Stimulated activated CD4-positive, alpha-beta T cell treated with anti-CD3 and anti-CD28 coated beads, Interleukin-2, amount 100 ng/mL, for 48 hours (primary cell): ENCODE measurements at regions not wholly inside any gene's neighbourhood (a gene's known extent, or its start where the extent isn't known, plus 50 kb on each side); places are given as distances from the start of the nearest gene placed in this dataset.

Experiments
- DNase-seq, 2 donors: peaks; one replicate each; pipeline ENCODE4 v3.0.0-alpha.2; 2020

DNA sequence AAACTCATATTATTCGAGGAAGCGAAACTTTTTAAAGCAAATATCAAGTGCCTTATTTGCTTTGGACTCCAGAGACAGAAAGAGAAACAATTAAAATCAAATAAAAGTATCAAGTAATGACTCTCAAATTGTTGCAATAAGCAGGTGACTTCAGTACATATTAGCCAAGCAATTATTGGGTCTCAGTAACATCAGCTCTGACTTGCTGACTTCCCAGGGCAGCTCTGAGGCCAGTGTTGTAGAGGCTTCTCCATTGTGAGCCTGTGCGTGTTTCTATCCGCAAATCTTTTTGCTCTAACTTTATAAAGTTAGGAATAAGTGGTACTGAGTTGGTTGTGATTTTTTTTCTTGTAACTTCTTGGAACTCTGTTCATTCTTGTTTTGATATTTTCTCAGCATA is 186.8 kb upstream of the PRLR start:
- DNase-seq: no peak

DNA sequence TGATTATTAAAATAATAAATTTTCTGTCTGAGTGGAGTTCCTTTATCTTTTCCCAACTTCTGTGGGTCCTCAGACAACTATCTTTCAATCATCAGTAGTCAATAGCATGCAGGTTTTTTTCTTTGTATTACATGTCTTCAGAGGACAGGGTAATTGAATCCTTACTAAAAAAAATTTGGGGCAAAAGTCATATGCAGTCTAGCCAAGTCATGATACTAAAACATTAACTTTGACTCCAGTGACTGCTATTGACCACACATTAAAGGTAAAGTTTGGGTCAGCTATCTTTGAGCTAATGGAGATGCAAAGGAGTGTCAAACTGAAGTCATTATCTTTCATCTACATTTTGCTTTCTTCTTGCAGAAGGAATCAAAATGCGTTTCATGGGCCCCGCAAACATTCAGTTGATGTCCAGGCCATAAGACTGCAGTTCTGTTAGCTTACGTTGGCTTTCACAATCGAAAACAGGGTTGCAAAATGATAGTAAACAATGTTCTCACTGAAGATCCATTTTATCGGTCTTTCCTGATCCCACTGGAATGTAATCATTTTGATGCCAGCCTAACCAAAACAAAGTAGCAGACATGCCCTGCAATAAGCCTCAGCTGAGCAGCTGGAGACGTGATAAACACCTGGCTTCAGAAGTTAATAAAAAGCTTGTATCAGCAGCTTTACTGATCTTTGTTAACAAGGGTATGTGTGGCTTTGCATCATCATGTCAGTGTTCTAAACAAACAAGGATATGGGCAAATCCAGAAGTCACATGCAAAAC is 186.1 kb upstream of the PRLR start:
- no peak for DNase-seq

DNA sequence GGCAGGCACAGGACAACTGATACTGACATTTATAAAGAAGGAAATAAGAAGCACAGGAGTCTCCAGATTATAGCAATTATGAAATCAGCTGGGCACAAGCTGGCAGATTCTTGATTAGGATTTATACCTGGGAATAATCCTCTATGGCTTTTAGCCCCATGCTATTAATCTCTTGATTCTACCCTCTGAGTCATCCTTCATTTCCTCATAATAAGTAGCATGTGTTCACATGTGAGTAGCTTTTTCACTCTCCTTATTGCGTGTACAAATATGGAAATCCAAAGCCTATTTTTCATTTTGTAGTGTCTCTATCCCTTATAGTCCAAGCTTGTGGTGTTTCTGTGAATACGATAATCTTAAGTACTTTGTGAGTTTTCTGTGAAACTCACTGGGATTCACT is 185.0 kb upstream of the PRLR start:
- no peak for DNase-seq

DNA sequence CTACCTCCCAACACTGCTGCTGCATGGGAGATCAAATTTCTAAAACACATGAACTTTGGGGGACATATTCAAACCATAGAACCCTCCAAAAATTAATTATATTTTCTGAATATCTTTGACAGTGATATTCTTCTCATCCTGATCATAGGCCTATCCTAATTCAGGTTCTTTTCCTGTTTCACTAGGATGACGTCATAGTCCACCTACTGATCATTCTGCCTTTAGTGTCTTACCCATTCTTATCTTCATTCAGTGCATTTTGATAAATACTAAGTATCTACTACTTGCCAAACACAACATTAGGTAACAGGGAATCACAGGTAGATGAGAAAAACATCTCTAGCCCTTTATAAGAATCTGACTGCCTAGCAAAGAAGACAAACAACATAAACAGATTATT is 179.1 kb upstream of the PRLR start:
- DNase-seq: no peak

DNA sequence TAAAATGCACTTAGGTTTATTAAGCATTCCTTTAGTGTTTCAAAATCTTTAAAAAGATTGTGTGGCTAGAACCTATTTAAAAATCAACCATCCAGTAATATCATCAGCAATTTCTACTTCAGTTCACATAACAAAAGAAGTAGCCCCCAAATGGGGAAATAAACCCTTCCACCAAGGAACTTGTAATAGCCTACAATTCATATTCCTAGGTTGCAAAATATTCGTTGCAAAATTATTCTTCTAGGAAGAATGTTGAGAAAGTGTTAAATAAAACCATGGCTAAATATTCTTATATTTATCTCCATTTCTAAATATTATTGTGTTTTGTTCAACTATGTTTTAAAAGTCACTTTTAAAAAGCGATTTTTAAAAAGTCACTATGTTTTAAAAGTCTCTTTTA is 177.9 kb upstream of the PRLR start:
- DNase-seq: no peak

DNA sequence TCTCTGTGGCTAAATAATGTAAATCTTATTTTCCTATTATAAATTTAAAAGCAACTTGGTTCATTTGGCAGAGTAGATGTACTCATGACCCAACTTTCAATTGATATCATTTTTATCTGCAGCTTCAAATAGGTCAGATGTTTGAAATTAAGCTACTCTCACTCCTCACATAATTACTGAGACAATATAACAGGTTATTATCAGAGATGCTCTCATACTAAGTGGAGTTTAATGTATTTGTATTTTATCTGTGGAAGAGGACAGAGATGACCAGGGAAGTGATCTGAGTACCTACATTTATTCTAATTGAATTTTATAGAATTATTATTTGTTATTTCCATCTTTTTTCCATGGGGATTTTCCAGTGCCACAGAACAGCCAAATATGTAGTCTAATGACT is 177.4 kb upstream of the PRLR start:
- no peak for DNase-seq

DNA sequence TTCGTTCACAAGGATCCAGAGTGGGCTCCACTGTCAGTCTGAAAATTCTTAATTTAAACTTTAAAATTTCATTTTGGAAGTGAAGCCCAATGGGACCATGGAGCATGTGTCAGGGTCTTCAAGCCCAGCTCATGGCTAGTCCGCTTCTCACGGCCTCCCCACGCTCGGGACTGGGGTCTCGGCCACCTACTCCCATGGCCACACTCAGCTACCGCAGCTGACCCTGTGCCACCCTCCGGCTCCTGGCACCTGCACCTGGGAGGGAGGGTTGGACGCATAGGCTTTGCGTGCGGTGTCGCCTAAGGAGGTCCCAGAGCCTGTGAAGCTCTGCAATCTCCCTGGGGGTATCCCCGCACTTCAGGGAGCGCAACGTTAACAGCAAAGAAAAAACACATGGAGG is 175.7 kb upstream of the PRLR start:
- no peak for DNase-seq

DNA sequence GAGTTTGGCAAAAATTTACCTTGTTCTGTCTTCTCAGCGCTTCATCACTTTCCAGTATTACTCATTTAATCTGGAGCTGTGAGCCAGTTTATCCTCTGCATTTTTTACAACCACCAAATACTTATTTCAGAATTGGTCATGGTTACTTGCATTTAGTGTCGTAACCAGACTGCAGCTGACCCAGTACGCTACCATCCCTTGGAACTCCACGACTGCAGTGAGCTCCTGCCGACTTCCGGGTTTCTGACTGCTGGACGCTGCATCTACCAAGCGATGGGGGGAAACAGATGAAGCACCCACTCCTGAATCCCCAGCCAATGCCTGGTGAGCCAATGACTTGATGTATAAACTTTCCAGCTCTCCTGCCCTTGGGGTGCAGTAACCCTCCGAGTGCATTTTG is 174.4 kb upstream of the PRLR start:
- no peak for DNase-seq

DNA sequence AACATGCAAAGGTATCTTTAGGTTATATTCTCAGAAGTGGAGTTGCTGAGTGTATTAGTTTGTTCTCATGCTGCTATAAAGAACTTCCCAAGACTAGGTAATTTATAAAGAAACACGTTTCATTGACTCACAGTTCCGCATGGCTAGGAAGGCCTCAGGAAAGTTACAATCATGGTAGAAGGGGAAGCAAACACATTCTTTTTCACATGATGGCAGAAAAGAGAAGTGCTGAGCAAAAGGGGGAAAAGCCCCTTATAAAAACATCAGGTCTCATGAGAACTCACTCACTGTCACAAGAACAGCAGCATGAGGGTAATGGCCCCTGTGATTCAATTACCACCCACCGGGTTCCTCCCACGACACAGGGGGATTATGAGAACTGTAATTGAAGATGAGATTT is 163.6 kb upstream of the PRLR start:
- no peak for DNase-seq

DNA sequence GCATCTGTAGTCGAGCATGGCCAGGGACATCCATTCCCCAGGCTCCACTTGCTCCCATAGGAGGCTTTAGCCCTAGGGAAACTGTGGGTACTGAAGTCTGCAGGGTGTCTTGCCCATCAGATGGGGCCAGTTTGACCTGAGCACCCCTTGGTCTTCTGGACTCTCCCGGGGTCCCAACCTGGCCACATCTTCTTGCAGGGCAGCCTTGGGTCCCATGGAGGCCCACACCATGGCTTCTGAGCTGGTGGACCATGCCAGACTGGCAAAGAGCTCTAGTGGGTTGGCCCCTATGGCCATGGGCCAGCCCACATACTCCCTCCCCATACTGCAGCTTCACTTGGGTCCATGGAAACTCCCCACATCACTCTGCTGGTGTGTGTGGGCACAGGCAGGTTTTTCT is 154.4 kb upstream of the PRLR start:
- DNase-seq: no peak

DNA sequence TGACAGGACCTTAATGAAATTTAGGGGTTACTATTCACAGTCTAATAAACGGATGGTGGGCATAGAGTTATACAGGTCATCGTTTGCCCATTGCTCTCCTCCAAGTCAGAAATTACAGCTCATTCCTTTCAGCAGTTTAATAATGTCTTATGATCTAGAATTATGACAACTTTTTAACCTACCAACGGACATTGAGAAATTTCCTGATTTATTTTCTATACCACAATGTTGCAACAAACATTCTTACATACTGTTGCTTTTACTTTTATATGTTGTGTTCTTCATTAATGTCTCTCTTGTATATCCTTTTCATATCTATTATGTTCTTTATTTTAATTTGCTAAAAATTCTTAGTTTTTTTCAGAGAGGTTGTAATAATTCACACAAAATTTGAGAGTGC is 152.8 kb upstream of the PRLR start:
- DNase-seq: no peak

DNA sequence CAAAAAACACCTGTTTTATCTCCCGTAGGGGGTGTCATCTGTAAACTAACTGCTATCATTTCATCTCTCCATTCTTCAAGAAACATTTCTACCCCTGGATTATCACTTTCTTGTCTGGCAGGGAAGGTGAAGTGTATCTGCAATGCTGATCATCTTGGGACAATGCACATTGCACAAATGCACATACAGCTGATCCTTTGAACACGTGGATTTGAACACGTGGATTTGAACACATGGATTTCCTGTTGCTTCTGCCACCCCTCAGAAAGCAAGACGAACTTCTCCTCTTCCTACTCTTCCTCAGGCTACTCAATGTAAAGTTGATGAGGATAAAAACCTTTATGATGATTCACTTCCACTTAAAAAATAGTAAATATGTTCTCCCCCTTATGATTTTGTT is 147.4 kb upstream of the PRLR start:
- DNase-seq: no peak

DNA sequence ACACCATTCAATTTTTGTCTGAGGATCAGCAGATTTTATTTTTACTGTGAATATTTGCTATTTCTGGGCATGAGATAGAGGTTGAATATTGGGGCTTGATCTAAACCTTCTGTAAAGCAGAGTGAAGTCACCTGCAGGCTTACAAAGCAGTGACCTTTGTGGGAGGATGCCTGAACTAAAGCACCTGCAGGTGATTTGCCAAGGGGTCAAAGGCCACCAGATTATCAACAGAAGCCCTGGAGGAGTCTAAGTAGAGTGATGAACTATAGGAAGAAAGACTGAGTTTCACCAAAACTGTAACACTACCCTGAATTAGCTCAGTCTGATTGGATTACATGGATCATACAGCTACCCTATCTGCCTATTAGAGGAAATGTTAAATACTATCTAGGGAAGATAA is 144.3 kb upstream of the PRLR start:
- DNase-seq: no peak

DNA sequence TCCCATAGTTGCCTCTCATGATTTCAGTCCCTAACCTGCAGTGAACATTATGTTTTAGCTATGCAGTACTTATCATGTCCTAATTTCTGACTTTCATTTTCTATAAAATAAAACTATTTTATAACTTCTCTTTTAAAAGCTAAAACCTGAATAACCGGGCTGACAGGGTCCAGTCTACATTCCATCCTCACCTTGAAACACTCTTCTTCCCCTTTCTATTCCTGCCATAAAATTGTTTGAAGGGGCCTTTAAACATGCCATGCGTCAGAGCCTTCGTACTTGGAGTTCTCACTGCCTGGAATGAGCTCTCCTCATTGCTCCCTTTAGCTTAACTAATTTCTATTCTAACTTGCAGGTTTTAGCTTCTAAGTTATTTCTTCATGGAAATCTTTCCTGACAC is 143.0 kb upstream of the PRLR start:
- no peak for DNase-seq

DNA sequence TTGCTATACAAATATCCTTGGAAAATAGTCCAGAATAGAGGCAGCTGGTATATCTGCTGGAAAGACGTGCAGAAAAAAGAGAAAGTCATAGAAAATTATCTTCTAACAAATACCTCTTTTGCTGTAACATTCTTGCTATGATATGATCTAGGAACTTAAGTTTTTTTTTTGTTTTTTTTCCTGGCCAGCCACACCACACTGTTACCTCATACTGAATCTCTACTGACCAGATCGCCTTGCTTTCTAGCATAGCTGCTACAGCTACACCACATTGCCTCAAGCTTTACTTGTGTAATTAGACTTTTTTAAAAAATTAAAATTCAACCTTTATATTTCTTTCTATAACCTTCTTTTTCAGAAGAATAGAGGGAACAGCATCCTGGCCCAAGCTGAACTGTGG is 142.2 kb upstream of the PRLR start:
- DNase-seq: no peak

DNA sequence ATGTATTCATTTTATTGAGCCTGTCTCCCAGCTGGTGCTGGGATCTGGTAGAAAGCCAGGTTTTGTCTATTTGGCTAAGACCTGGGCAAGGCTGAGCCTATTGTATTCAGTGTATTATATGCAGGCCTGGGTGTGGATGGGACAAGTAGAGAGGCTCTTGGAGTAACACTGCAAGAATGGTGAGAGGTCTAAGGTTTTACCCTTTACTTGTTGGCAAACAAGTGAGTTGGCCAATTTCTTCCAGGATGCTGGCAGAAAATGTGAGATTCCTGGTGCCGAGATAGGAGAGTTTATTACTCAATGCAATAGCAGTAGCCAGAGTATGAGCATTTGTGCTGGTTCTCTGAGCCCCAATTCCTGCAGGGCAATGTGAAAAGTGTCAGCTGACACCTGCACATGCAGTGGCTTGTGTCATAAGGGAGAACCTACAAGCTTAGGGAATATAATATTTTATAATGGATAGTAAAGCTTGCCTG is 141.7 kb upstream of the PRLR start:
- no peak for DNase-seq

DNA sequence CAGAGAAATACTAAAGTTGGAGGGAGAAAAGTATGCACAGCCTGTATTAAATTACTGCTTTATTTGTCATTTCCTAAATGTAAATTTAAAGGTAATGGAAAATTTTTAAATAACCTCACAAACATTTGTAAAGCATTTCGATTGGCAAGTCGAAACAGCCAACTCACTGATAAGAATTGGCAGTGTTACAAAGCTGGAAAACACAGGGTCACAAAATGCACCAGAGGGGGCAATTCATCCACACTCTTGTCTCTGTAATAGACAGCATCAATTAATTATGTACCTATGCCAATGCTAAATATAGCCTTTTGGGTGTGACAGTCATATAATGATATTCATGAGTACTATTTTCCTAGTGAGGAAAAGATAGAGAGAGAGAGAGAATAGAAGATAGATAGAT is 140.6 kb upstream of the PRLR start:
- no peak for DNase-seq

DNA sequence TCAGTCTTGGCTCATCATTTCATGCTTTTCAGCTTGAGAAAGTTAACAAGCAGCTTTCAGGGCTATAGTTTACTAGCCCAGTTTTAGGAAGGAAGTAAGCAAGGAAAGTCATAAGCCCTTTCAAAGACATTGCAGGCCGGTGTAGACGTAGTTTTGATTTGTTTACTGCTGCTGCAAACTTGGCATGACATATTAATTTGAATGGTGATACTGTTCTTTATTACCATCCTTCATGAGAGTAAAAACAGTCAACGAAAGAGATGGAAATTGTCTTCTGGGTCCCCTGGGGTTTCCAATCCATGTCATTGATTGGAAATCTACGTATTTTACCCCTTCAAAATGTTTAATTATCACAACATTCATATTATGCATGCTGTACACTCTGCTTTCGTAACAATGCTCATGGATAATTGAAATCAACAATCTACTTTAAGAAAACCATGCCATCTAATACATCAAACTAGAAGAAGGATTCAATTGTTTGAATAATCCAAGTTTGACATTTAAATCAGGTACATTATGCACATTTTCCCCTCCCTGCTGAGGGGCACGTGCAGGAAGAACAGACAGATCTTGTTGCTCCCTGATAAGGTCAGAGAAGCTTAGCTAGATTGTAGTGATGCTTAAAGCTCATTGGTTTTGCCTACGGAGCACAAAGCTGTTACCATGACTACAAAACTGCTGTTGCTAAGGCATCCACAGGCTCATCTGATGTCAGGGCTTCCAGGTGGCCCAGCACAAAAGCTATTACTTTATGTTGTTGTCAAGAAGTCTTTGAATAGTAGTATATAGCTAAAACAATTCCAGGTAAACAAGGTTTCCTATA is 139.9 kb upstream of the PRLR start:
- no peak for DNase-seq

DNA sequence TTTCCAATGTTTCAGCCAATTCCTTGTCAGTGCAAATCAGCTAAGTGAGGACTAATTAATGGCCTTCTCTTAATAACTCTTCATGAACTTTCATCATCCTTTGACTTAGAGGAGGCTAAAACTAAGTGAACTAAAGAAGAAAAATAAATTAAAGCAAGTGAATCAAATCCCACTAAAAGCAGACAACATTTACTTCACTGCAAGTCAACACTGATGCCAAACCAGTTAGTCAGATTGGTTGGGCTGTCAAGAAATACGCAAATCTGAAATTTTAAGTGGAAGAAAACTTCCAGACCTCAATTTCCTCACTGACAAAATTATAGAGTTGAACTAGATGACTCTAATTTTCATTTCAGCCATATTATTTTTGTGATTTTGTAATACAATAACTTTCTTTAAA is 137.2 kb upstream of the PRLR start:
- no peak for DNase-seq

DNA sequence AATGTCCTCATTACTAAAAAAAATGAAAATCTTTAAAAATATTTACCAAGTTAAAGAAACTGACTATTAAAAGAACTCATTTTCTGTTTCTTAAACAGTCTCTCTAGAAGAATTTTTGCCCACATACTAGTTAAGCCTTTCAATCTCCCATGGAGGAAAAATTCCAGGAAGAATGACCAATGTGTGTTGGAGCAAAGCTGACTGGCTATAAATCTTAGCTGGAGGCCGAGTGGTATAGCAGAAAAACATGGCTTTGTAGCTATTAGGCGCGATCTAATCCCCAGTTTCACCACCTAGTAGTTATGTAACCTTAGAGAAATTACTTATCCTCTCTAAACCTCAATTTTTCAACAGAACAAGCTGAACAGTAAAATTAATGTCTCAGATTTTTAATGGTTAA is 135.5 kb upstream of the PRLR start:
- no peak for DNase-seq

DNA sequence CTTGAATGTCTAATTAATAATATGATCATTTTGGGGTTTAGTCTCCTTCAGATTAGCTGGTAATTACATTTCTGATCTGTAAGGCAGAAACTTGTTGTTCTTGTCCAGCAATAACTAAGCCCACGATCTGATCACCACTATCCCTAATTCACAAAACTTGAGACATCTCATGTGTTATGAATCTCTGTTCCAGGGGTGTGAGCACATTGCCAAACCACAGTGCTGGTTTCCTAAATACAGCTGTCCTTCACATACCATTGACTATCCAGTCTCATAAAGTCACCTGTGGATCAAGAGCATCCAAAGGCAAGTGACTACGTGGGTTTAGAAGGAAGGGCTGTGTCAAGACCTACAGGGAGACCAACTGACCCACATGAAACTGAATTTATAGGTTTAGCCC is 134.1 kb upstream of the PRLR start:
- DNase-seq: no peak

DNA sequence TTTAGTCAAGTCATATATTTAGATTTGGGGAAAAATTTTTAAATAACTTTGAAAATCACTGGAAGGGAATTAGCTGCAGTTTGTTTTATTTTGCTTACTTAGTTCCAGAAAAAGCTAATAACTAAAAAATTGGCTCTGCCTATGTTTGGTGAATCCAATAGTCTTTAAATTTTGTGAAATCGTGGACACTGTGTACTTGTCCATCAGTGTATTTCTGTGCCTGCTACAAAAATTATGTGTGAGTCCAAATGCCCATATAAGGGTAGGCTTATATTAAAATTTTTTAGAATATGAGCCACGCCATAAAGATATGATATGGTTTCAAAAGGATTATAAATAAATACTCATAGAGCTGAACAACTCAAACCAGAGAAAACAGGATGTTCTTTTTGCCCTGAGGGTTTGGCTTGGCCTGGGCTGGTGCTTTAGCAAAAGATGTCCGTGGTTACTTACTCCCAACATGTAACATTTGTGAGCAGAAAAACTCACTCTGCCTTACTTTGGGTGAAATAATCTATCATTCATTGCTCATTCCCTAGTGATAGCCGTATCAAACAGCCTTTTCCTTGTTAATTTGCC is 133.2 kb upstream of the PRLR start:
- no peak for DNase-seq

DNA sequence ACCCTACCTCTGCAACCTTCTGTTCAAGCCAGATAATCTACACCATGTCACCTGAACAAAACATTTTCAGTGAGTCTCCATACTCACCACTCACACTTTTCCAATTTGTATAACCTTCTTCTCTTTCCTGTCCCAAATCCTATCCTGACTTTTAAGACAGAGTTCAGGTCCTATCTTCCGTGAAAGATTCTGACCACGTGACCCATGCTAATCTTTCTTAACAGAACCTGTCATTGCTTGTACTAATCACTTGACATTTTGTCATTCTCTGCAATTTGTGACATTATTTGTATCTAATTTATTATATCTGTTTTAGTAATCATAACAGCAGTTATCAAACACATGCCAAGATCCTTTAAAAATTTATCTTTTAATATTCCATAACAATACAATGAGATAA is 132.5 kb upstream of the PRLR start:
- no peak for DNase-seq

DNA sequence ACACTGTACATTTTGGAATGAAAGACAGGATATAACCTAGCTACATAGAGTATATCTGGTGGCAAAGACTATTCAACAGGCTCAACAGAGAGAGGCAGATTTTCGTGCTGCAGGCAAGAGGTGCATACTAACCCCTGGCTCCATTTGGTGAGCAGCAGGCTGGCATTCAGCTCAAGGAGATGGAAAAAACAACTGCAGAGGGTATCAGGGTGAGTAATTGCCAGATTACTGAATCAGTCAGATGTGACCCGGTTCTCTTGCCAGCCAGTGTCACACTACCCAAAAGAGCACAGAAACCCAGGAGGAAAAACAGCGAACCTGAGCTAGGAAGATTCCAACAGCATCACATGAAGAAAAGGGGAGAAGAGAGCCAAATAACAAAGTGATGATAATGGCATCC is 130.4 kb upstream of the PRLR start:
- no peak for DNase-seq
